Fibroblast of lung (primary cell): ENCODE measurements at regions not wholly inside any gene's neighbourhood (a gene's known extent, or its start where the extent isn't known, plus 50 kb on each side); places are given as distances from the start of the nearest gene placed in this dataset.

ENCODE experiments used
- CTCF ChIP-seq, 2 donors: IDR thresholded peaks in 1 of 2; conservative IDR thresholded peaks in 1 of 2; 1 replicate in 1 of 2; 2 replicates in 1 of 2; pipeline ENCODE4 v1.5.1; 2011 to 2012; ENCODE audit warnings: low read length in 2 of 2, control low read depth in 1 of 2, inconsistent platforms in 1 of 2, low read depth in 1 of 2, mild to moderate bottlenecking in 1 of 2
- EZH2 ChIP-seq: IDR thresholded peaks from 2 replicates; pipeline ENCODE4 v1.5.1; 2012; ENCODE audit warnings: low read length, control low read depth, mild to moderate bottlenecking; ENCODE audit errors: missing control alignments

DNA sequence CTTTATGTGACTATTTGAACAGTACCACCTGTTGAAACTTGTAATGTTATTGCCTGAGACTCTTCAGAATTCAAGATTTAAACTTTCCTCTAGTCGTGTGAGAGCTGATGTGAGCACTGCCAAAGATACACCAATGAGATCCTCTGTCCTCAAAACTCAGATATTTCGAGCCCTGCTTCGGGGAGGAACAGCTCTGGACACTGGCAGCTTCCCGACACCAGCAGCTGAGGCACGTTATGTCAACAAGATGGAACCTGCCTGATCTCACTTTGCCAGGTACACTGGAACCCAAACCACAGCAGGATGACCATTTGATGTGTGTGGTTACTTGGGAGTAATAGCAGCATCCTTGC, 319.9 kb upstream of the RBMS1 start:
- TF ChIP-seq CTCF (conservative IDR thresholded peaks at IDR 0.05 in 1 of 2, IDR thresholded peaks at IDR 0.05 in 1 of 2; ENCODE audit: low read depth in 1 of 2, low read length in 2 of 2) (no peak), EZH2 (no peak)
